K562 (cell line): ENCODE measurements at regions not wholly inside any gene's neighbourhood (a gene's known extent, or its start where the extent isn't known, plus 50 kb on each side); places are given as distances from the start of the nearest gene placed in this dataset.
A peak's percentile ranks its signal among the peaks of the same experiment; 100 is the strongest.

Experiments
- ATAC-seq: fragments of 200-7000 bp; cut with Tn5 transposase; 3 replicates; pipeline ENCODE4 v1.9.1; 2020; ENCODE audit warnings: moderate library complexity
- BruUV-seq: library from RNA; stranded (reverse); fragments of 400-500 nt; replicated peaks from 2 replicates; lab custom pipeline; 2021; lab: Mats Ljungman, UMichigan
- CTCF ChIA-PET: fragments of 300-600 bp; formaldehyde crosslinking; extraction: SDS; loops from one replicate; lab custom pipeline; 2021; ENCODE audit warnings: low intra/inter-chr PET ratio; lab: Yijun Ruan, JAX
- POLR2A ChIA-PET: fragments of 300-600, 350-650 bp; sonication (Branson Sonifier 250); formaldehyde crosslinking; extraction: SDS; loops from one replicate; lab custom pipeline; 2021; ENCODE audit warnings: antibody characterized with exemption, inconsistent platforms; lab: Yijun Ruan, JAX
- DNase-seq, 4 experiments: peaks; one replicate each; pipeline versions ENCODE4 v3.0.0 to v3.0.0-alpha.2; 2011 to 2018; ENCODE audit warnings: low spot score in 3 of 4, mixed read lengths in 3 of 4; ENCODE audit errors: extremely low read depth in 1 of 4
- FAIRE-seq: peaks from 2 replicates; lab custom pipeline; 2011; peaks lifted over from hg19 to GRCh38; lab: Jason Lieb, UNC
- H2AFZ ChIP-seq: 2 replicates; pipeline ENCODE4 v1.6.0; 2011; ENCODE audit warnings: low read depth, low read length, control low read depth, inconsistent platforms
- H3K27ac ChIP-seq: fragments of 200-600 bp; 3 replicates; pipeline ENCODE4 v1.8.0; 2011; ENCODE audit warnings: low read depth, mild to moderate bottlenecking, control low read depth, inconsistent platforms, low read length, moderate library complexity, mixed read lengths; ENCODE audit errors: extremely low read depth
- H3K27me3 ChIP-seq, 2 experiments: fragments of 300-600 bp in 1 of 2; 2 replicates in 1 of 2; 3 replicates in 1 of 2; pipeline versions ENCODE4 v1.6.0 to v1.8.0; 2011; ENCODE audit warnings: inconsistent platforms in 2 of 2, low read length in 2 of 2, mild to moderate bottlenecking in 1 of 2, mixed read lengths in 1 of 2, moderate library complexity in 1 of 2; ENCODE audit not compliant: control insufficient read depth in 2 of 2, insufficient read depth in 2 of 2
- H3K36me3 ChIP-seq: fragments of 300-600 bp; 3 replicates; pipeline ENCODE4 v1.8.0; 2011; ENCODE audit warnings: mild to moderate bottlenecking, low read length, inconsistent platforms; ENCODE audit not compliant: control insufficient read depth, insufficient read depth
- H3K4me1 ChIP-seq, 2 experiments: fragments of 200-600 bp in 1 of 2; replicated peaks in 1 of 2; 2 replicates in 1 of 2; 3 replicates in 1 of 2; pipeline versions ENCODE4 v1.5.1 to v1.8.0; 2011; ENCODE audit warnings: inconsistent platforms in 2 of 2, low read length in 2 of 2, mild to moderate bottlenecking in 1 of 2, mixed read lengths in 1 of 2, moderate library complexity in 1 of 2; ENCODE audit not compliant: control insufficient read depth in 2 of 2, insufficient read depth in 2 of 2
- H3K4me2 ChIP-seq: 2 replicates; pipeline ENCODE4 v1.6.1; 2011; ENCODE audit warnings: low read length, control low read depth, inconsistent platforms, mixed read lengths; ENCODE audit not compliant: insufficient read depth
- H3K4me3 ChIP-seq: fragments of 200-600 bp; sonication (generic), shearing (Covaris generic); 2 replicates; pipeline ENCODE4 v1.5.1; 2016; ENCODE audit warnings: control low read depth, inconsistent platforms
- H3K79me2 ChIP-seq: fragments of 200-600 bp; 3 replicates; pipeline ENCODE4 v1.8.0; 2011; ENCODE audit warnings: low read length, inconsistent platforms; ENCODE audit not compliant: control insufficient read depth, insufficient read depth
- H3K9ac ChIP-seq, 2 experiments: 2 replicates each; pipeline versions ENCODE4 v1.6.0 to v1.6.1; 2011; ENCODE audit warnings: low read depth in 2 of 2, low read length in 2 of 2, control low read depth in 1 of 2, inconsistent platforms in 1 of 2, mild to moderate bottlenecking in 1 of 2, mixed read lengths in 1 of 2; ENCODE audit not compliant: insufficient read depth in 1 of 2
- H3K9me1 ChIP-seq: one replicate; pipeline ENCODE4 v1.6.0; 2011; ENCODE audit warnings: inconsistent platforms, mild to moderate bottlenecking, low read length, moderate library complexity; ENCODE audit not compliant: control insufficient read depth, insufficient read depth
- H3K9me3 ChIP-seq: replicated peaks from 2 replicates; pipeline ENCODE4 v1.5.1; 2011; ENCODE audit warnings: low read depth, low read length, inconsistent platforms; ENCODE audit not compliant: control insufficient read depth, insufficient read depth
- H4K20me1 ChIP-seq: replicated peaks from 2 replicates; pipeline ENCODE4 v1.6.1; 2011; ENCODE audit warnings: low read length, inconsistent platforms, mixed read lengths; ENCODE audit not compliant: control insufficient read depth, insufficient read depth
- ATF3 ChIP-seq, 2 experiments: fragments of 450-650 bp in 1 of 2; sonication (generic) in 1 of 2; formaldehyde crosslinking in 1 of 2; IDR thresholded peaks in 1 of 2; conservative IDR thresholded peaks in 1 of 2; 2 replicates each; pipeline versions ENCODE4 v1.6.1 to v1.8.1; 2016 to 2023; ENCODE audit warnings: mild to moderate bottlenecking in 2 of 2, moderate library complexity in 2 of 2, inconsistent platforms in 1 of 2, missing genetic modification reagents in 1 of 2
- CAMTA2 ChIP-seq: fragments of 250-450 bp; sonication (Bioruptor Pico); conservative IDR thresholded peaks from 2 replicates; pipeline ENCODE4 v1.5.1; 2022
- FOSL1 ChIP-seq: fragments of 200-800 bp; sonication (Bioruptor generic); conservative IDR thresholded peaks from 2 replicates; pipeline ENCODE4 v1.6.1; 2016; ENCODE audit warnings: missing genetic modification characterization, missing compliant biosample characterization
- FOXK1 ChIP-seq: sonication (generic); formaldehyde crosslinking; IDR thresholded peaks from 2 replicates; pipeline ENCODE4 v1.8.0; 2022; ENCODE audit warnings: missing genetic modification reagents, mild to moderate bottlenecking, borderline replicate concordance
- HNRNPLL ChIP-seq: fragments of 200-400 bp; formaldehyde crosslinking; IDR thresholded peaks from 2 replicates; pipeline ENCODE4 v1.6.1; 2017; ENCODE audit warnings: low read length, low read depth, mild to moderate bottlenecking; ENCODE audit not compliant: poor library complexity, severe bottlenecking
- HNRNPUL1 ChIP-seq: fragments of 200-400 bp; formaldehyde crosslinking; IDR thresholded peaks from 2 replicates; pipeline ENCODE4 v1.6.1; 2017; ENCODE audit warnings: low read length
- JUND ChIP-seq, 2 experiments: IDR thresholded peaks; 2 replicates in 1 of 2; 3 replicates in 1 of 2; pipeline ENCODE4 v1.6.1; 2011; ENCODE audit warnings: borderline replicate concordance in 2 of 2, low read depth in 2 of 2, low read length in 2 of 2, improper control_type of control experiment in 1 of 2, missing biosample characterization in 1 of 2, missing genetic modification characterization in 1 of 2, missing genetic modification reagents in 1 of 2
- KAT7 ChIP-seq: sonication (generic); formaldehyde crosslinking; IDR thresholded peaks from 2 replicates; pipeline ENCODE4 v1.8.0; 2022; ENCODE audit warnings: missing genetic modification reagents, mild to moderate bottlenecking, borderline replicate concordance
- NEUROD1 ChIP-seq: fragments of 150-350 bp; IDR thresholded peaks from 2 replicates; pipeline ENCODE4 v1.6.1; 2014; ENCODE audit warnings: borderline replicate concordance, low read length, low read depth; ENCODE audit not compliant: partially characterized antibody
- RNF219 ChIP-seq: fragments of 250-450 bp; sonication (Bioruptor Pico); IDR thresholded peaks from 2 replicates; pipeline ENCODE4 v1.5.0; 2022; ENCODE audit warnings: mild to moderate bottlenecking
- WGBS: fragments of 100-300 bp; shearing (Covaris generic); methylation state at CpG from one replicate; pipeline ENCODE4 v1.1.6; 2016; ENCODE audit warnings: low coverage, mixed read lengths; ENCODE audit not compliant: insufficient coverage; ENCODE audit errors: missing lambda C conversion rate; 5-methylcytosine and 5-hydroxymethylcytosine counted together
- in situ Hi-C: fragments of 300-500 bp; cut with MboI; formaldehyde crosslinking; loops from 4 replicates; pipeline ENCODE4 v1.15.0; 2018; ENCODE audit warnings: inconsistent platforms, mixed read lengths
- intact Hi-C: fragments of 100-400 bp; cut with micrococcal nuclease; formaldehyde crosslinking; loops from 2 replicates; pipeline ENCODE4 v1.14.2; 2022

- DNase-seq, result no peak
Observed at GRCh38 chr1:185401019-185401418, 84.0 kb upstream of the IVNS1ABP start.

GRCh38 chr1:185400052-185400451 lies 83.0 kb upstream of the IVNS1ABP start:
- no peak for FAIRE-seq
- TF ChIP-seq KAT7 (CRISPR knock-in tag) (no peak), FOSL1 (tag) (peak; percentile 61), HNRNPLL (no peak), RNF219 (CRISPR knock-in tag) (no peak), CAMTA2 (CRISPR knock-in tag) (no peak), FOXK1 (CRISPR knock-in tag) (no peak), JUND (IDR thresholded peaks at IDR 0.05; ENCODE audit: borderline replicate concordance, low read depth, low read length) (no peak), JUND (tag; IDR thresholded peaks at IDR 0.05; ENCODE audit: borderline replicate concordance, low read depth, low read length) (0 out of 3 replicates have a peak, but pooled peaks have one; percentile 30), ATF3 (IDR thresholded peaks at IDR 0.05) (peak; percentile 16; the same call in 1 of the 2 replicates), ATF3 (CRISPR knock-in tag; conservative IDR thresholded peaks at IDR 0.05) (no peak)
- in situ Hi-C loops (no loop called here), intact Hi-C loops (no loop called here)
- no peaks in the 10 kb centered on the region for H3K79me2 ChIP-seq
- no peak overlapping the region for H3K4me2 ChIP-seq
- H3K9ac ChIP-seq, result no peak overlapping the region
- H3K4me3 ChIP-seq, result no peak overlapping the region
- ChIA-PET POLR2A (interaction anchor here (0.7 kb wide), 1 partner anchor 69 kb away, joined by 3 read pairs; no protein-coding TSS in a partner anchor), CTCF (no interaction called here)
- BruUV-seq, result no TSS peak
- no peak for DNase-seq
- H3K9me1 ChIP-seq, result no peaks in the 10 kb centered on the region
- H3K27me3 ChIP-seq, result no peaks in the 10 kb centered on the region
- H3K27ac ChIP-seq, result no peak overlapping the region
- peak overlapping the region; percentile 62 for H2AFZ ChIP-seq
- 18% methylated on average over 1 of the region's 1 CpG for WGBS
- H3K9me3 ChIP-seq, result no peaks in the 10 kb centered on the region
- no peaks in the 10 kb centered on the region for H4K20me1 ChIP-seq
- H3K36me3 ChIP-seq, result no peaks in the 10 kb centered on the region
- ATAC-seq, result peak; percentile 37; the same call in 1 of the 3 replicates
- peaks cover 6 to 17% of the 10 kb centered on the region in 2 experiments; a peak in 4 of 5 replicates for H3K4me1 ChIP-seq

More at GRCh38 chr1:185401019-185401418, 84.0 kb upstream of the IVNS1ABP start:
- TF ChIP-seq HNRNPUL1, result 0 out of 2 replicates have a peak, but pooled peaks have one; percentile 45
- TF ChIP-seq NEUROD1, result no peak
- TF ChIP-seq, all 486 proteins: peak for 1
- in situ Hi-C loops (no loop called here), intact Hi-C loops (no loop called here)
- FAIRE-seq, result no peak
- ATAC-seq, result no peak; the same call in 1 of the 3 replicates
- Histone ChIP-seq H3K79me2 (no peaks in the 10 kb centered on the region), H2AFZ (peak overlapping the region; percentile 61), H3K9ac (peak overlapping the region in 1 of 2 experiments; percentile 6; a peak in 1 of 4 replicates), H3K9me3 (no peaks in the 10 kb centered on the region), H4K20me1 (no peaks in the 10 kb centered on the region), H3K9me1 (no peaks in the 10 kb centered on the region), H3K4me1 (peaks cover 6 to 17% of the 10 kb centered on the region in 2 experiments; a peak in 4 of 5 replicates), H3K36me3 (no peaks in the 10 kb centered on the region), H3K27ac (no peak overlapping the region), H3K27me3 (no peaks in the 10 kb centered on the region), H3K4me3 (no peak overlapping the region), H3K4me2 (no peak overlapping the region)
- ChIA-PET POLR2A (interaction anchor here (0.6 kb wide), 1 partner anchor 214 kb away, joined by 3 read pairs; no protein-coding TSS in a partner anchor), CTCF (no interaction called here)
- WGBS, result 32% methylated on average over 3 of the region's 3 CpGs
- no TSS peak for BruUV-seq
